ENCODE measurements at regions not wholly inside any gene's neighbourhood (a gene's known extent, or its start where the extent isn't known, plus 50 kb on each side); places are given as distances from the start of the nearest gene placed in this dataset.

- no peak for TF ChIP-seq CTCF (IDR thresholded peaks at IDR 0.05; ENCODE audit: low read depth, low read length)
- POLR2A ChIA-PET: no interaction called here
Observed at GRCh38 chr2:211176514-211177141, 620.2 kb downstream of the CPS1 start.

GRCh38 chr2:211181626-211182025 lies 625.2 kb downstream of the CPS1 start:
- Histone ChIP-seq H3K4me3 (ENCODE audit: low read depth, low read length) (no peak overlapping the region), H3K27ac (ENCODE audit: low read depth, low read length) (no peak overlapping the region), H3K27me3 (ENCODE audit: control insufficient read depth, insufficient read depth, low read length) (no peaks in the 10 kb centered on the region), H3K9me3 (ENCODE audit: control insufficient read depth, insufficient read depth, low read length) (no peaks in the 10 kb centered on the region; the same call in 1 of the 2 replicates)
- TF ChIP-seq CTCF (IDR thresholded peaks at IDR 0.05; ENCODE audit: low read depth, low read length): no peak
- ChIA-PET POLR2A (no interaction called here), CTCF (no interaction called here)
- no peak for DNase-seq (ENCODE audit: low read depth, low spot score)

More at GRCh38 chr2:211176514-211177141, 620.2 kb downstream of the CPS1 start:
- no peak overlapping the region for H3K4me3 ChIP-seq (ENCODE audit: low read depth, low read length)
- no peak overlapping the region for H3K27ac ChIP-seq (ENCODE audit: low read depth, low read length)
- H3K9me3 ChIP-seq (ENCODE audit: control insufficient read depth, insufficient read depth, low read length): peaks cover 2% of the 10 kb centered on the region; the same call in 1 of the 2 replicates
- CTCF ChIA-PET: no interaction called here
- H3K27me3 ChIP-seq (ENCODE audit: control insufficient read depth, insufficient read depth, low read length): no peaks in the 10 kb centered on the region
- DNase-seq (ENCODE audit: low read depth, low spot score): no peak

GRCh38 chr2:211187602-211188001 lies 631.2 kb downstream of the CPS1 start:
- ChIA-PET POLR2A (no interaction called here), CTCF (no interaction called here)
- no peak for TF ChIP-seq CTCF (IDR thresholded peaks at IDR 0.05; ENCODE audit: low read depth, low read length)
- no peak overlapping the region for H3K27ac ChIP-seq (ENCODE audit: low read depth, low read length)
- no peak for DNase-seq (ENCODE audit: low read depth, low spot score)
- no peak overlapping the region for H3K4me3 ChIP-seq (ENCODE audit: low read depth, low read length)
- H3K27me3 ChIP-seq (ENCODE audit: control insufficient read depth, insufficient read depth, low read length): no peaks in the 10 kb centered on the region
- H3K9me3 ChIP-seq (ENCODE audit: control insufficient read depth, insufficient read depth, low read length): no peaks in the 10 kb centered on the region; the same call in 1 of the 2 replicates

GRCh38 chr2:211203986-211204385 lies 647.6 kb downstream of the CPS1 start:
- no peaks in the 10 kb centered on the region; the same call in 1 of the 2 replicates for H3K9me3 ChIP-seq (ENCODE audit: control insufficient read depth, insufficient read depth, low read length)
- no peak for DNase-seq (ENCODE audit: low read depth, low spot score)
- CTCF ChIA-PET: no interaction called here
- no peak overlapping the region for H3K4me3 ChIP-seq (ENCODE audit: low read depth, low read length)
- POLR2A ChIA-PET: no interaction called here
- no peaks in the 10 kb centered on the region for H3K27me3 ChIP-seq (ENCODE audit: control insufficient read depth, insufficient read depth, low read length)
- TF ChIP-seq CTCF (IDR thresholded peaks at IDR 0.05; ENCODE audit: low read depth, low read length): no peak
- no peak overlapping the region for H3K27ac ChIP-seq (ENCODE audit: low read depth, low read length)

- POLR2A ChIA-PET: no interaction called here
- CTCF ChIA-PET: no interaction called here
- no peak for DNase-seq (ENCODE audit: low read depth, low spot score)
- Histone ChIP-seq H3K9me3 (ENCODE audit: control insufficient read depth, insufficient read depth, low read length) (no peaks in the 10 kb centered on the region; the same call in 1 of the 2 replicates), H3K4me3 (ENCODE audit: low read depth, low read length) (no peak overlapping the region), H3K27ac (ENCODE audit: low read depth, low read length) (no peak overlapping the region), H3K27me3 (ENCODE audit: control insufficient read depth, insufficient read depth, low read length) (no peaks in the 10 kb centered on the region)
- no peak for TF ChIP-seq CTCF (IDR thresholded peaks at IDR 0.05; ENCODE audit: low read depth, low read length)
Observed at GRCh38 chr2:211204456-211204855, 648.1 kb downstream of the CPS1 start.

Measured in AG04450 (cell line).